T-cell (primary cell): ENCODE measurements at regions not wholly inside any gene's neighbourhood (a gene's known extent, or its start where the extent isn't known, plus 50 kb on each side); places are given as distances from the start of the nearest gene placed in this dataset.

ENCODE experiments used
- ATAC-seq, 4 experiments: fragments of 200-7000 bp in 3 of 4; fragments of 150-1000 bp in 1 of 4; cut with Tn5 transposase; replicated peaks in 1 of 4; 1 replicate in 3 of 4; 2 replicates in 1 of 4; pipeline ENCODE4 v1.10.0; 2021; ENCODE audit warnings: moderate library complexity in 3 of 4, mild to moderate bottlenecking in 2 of 4, moderate number of reproducible peaks in 1 of 4
- CTCF ChIA-PET, 2 donors: fragments of 300-600 bp; sonication (Branson Sonifier 250); formaldehyde crosslinking; loops; one replicate each; lab custom pipeline; 2022; ENCODE audit warnings: antibody characterized with exemption in 2 of 2; lab: Charles Lee
- POLR2A ChIA-PET, 2 donors: fragments of 300-600 bp; sonication (Branson Sonifier 250); formaldehyde crosslinking; loops; one replicate each; lab custom pipeline; 2022; ENCODE audit warnings: antibody characterized with exemption in 2 of 2; lab: Charles Lee
- DNase-seq, 35 experiments: peaks; one replicate each; pipeline versions ENCODE4 v3.0.0 to v3.0.0-alpha.2; 2013 to 2023
- H3K27ac ChIP-seq: one replicate; pipeline ENCODE4 v1.5.1; 2013; ENCODE audit warnings: low read length
- H3K27me3 ChIP-seq, 2 experiments: replicated peaks in 1 of 2; 1 replicate in 1 of 2; 2 replicates in 1 of 2; pipeline versions ENCODE4 v1.6.1 to v1.7.0; 2013; ENCODE audit warnings: low read length in 1 of 2, mixed read lengths in 1 of 2; ENCODE audit not compliant: control insufficient read depth in 2 of 2, insufficient read depth in 2 of 2; ENCODE audit errors: extremely low read depth in 1 of 2
- H3K36me3 ChIP-seq, 2 donors: 1 replicate in 1 of 2; 2 replicates in 1 of 2; pipeline versions ENCODE4 v1.6.1 to v1.7.0; 2013; ENCODE audit warnings: low read length in 1 of 2; ENCODE audit not compliant: control insufficient read depth in 2 of 2, insufficient read depth in 1 of 2; ENCODE audit errors: extremely low read depth in 1 of 2
- H3K4me1 ChIP-seq, 2 experiments: 1 replicate in 1 of 2; 2 replicates in 1 of 2; pipeline versions ENCODE4 v1.6.1 to v1.7.0; 2013; ENCODE audit warnings: low read length in 2 of 2, mixed read lengths in 1 of 2; ENCODE audit not compliant: insufficient read depth in 2 of 2, control insufficient read depth in 1 of 2; ENCODE audit errors: extremely low read depth in 1 of 2
- H3K4me3 ChIP-seq, 2 donors: 1 replicate in 1 of 2; 2 replicates in 1 of 2; pipeline versions ENCODE4 v1.5.1 to v1.7.0; 2013; ENCODE audit warnings: mild to moderate bottlenecking in 2 of 2, low read length in 1 of 2, moderate library complexity in 1 of 2; ENCODE audit not compliant: control insufficient read depth in 1 of 2; ENCODE audit errors: extremely low read depth in 1 of 2
- H3K9me3 ChIP-seq: 2 replicates; pipeline ENCODE4 v1.7.0; 2013
- H3K27ac Mint-ChIP-seq, 2 donors: one replicate each; pipeline ENCODE4 v1.8.0; 2020 to 2021; ENCODE audit warnings: mild to moderate bottlenecking in 2 of 2, mixed read lengths in 2 of 2
- H3K27me3 Mint-ChIP-seq, 2 donors: one replicate each; pipeline ENCODE4 v1.8.0; 2021 to 2022; ENCODE audit warnings: mixed read lengths in 2 of 2
- H3K36me3 Mint-ChIP-seq: one replicate; pipeline ENCODE4 v1.8.0; 2021; ENCODE audit warnings: mixed read lengths
- H3K4me1 Mint-ChIP-seq, 3 donors: one replicate each; pipeline ENCODE4 v1.8.0; 2020 to 2022; ENCODE audit warnings: mixed read lengths in 3 of 3, mild to moderate bottlenecking in 1 of 3
- H3K4me3 Mint-ChIP-seq, 3 donors: one replicate each; pipeline ENCODE4 v1.8.0; 2020 to 2022; ENCODE audit warnings: mild to moderate bottlenecking in 3 of 3, mixed read lengths in 3 of 3, moderate library complexity in 3 of 3
- H3K9me3 Mint-ChIP-seq, 3 donors: one replicate each; pipeline ENCODE4 v1.8.0; 2020 to 2022; ENCODE audit warnings: mixed read lengths in 3 of 3
- WGBS: methylation state at CpG from one replicate; pipeline ENCODE4 v1.1.5; 2013; ENCODE audit warnings: missing lambda C conversion rate; ENCODE audit not compliant: insufficient coverage; 5-methylcytosine and 5-hydroxymethylcytosine counted together

GRCh38 chr2:56109994-56110393, 73.8 kb upstream of the CCDC85A start:
- H3K36me3 ChIP-seq: no peaks in the 10 kb centered on the region
- H3K4me3 Mint-ChIP-seq: no peak overlapping the region
- ChIA-PET POLR2A (interaction anchor here in 1 of 2 donors (0.6 kb wide), 1 partner anchor 1392 kb away, joined by 3 read pairs; no protein-coding TSS in a partner anchor), CTCF (interaction anchor here in 1 of 2 donors (0.5 kb wide), 1 partner anchor 11 kb away, joined by 3 read pairs; no protein-coding TSS in a partner anchor)
- DNase-seq: no peak
- H3K4me1 Mint-ChIP-seq: no peaks in the 10 kb centered on the region
- H3K9me3 ChIP-seq: no peaks in the 10 kb centered on the region
- H3K36me3 Mint-ChIP-seq: no peaks in the 10 kb centered on the region
- H3K27ac ChIP-seq: no peak overlapping the region
- no peaks in the 10 kb centered on the region for H3K4me1 ChIP-seq
- H3K27me3 Mint-ChIP-seq: peaks cover 0 to 7% of the 10 kb centered on the region in 2 donors
- no peak for ATAC-seq
- H3K9me3 Mint-ChIP-seq: peaks cover 0 to 12% (median 0%) of the 10 kb centered on the region in 3 donors
- H3K27me3 ChIP-seq: no peaks in the 10 kb centered on the region
- H3K4me3 ChIP-seq: no peak overlapping the region
- no peak overlapping the region for H3K27ac Mint-ChIP-seq

GRCh38 chr2:56113382-56113975, 70.3 kb upstream of the CCDC85A start:
- no peaks in the 10 kb centered on the region for H3K4me1 Mint-ChIP-seq

GRCh38 chr2:56117764-56118163, 66.0 kb upstream of the CCDC85A start:
- WGBS: no CpG with 5 or more reads among the region's 4 CpGs
- Mint-ChIP-seq H3K27me3 (peaks cover 0 to 4% of the 10 kb centered on the region in 2 donors), H3K4me1 (no peaks in the 10 kb centered on the region)

More at GRCh38 chr2:56113382-56113975, 70.3 kb upstream of the CCDC85A start:
- ChIA-PET CTCF (no interaction called here), POLR2A (no interaction called here)
- DNase-seq (no peak), ATAC-seq (no peak)
- Histone ChIP-seq H3K9me3 (no peaks in the 10 kb centered on the region), H3K27me3 (no peaks in the 10 kb centered on the region), H3K27ac (no peak overlapping the region), H3K4me1 (no peaks in the 10 kb centered on the region), H3K4me3 (no peak overlapping the region), H3K36me3 (no peaks in the 10 kb centered on the region)
- Mint-ChIP-seq H3K9me3 (peaks cover 0 to 10% (median 0%) of the 10 kb centered on the region in 3 donors), H3K4me3 (no peak overlapping the region), H3K27ac (no peak overlapping the region), H3K36me3 (no peaks in the 10 kb centered on the region), H3K27me3 (peaks cover 0 to 7% of the 10 kb centered on the region in 2 donors)
- WGBS: 14% methylated on average over 1 of the region's 4 CpGs

GRCh38 chr2:56118474-56118873, 65.3 kb upstream of the CCDC85A start:
- peaks cover 0 to 4% (median 0%) of the 10 kb centered on the region in 3 donors for H3K9me3 Mint-ChIP-seq
- Histone ChIP-seq H3K4me1 (no peaks in the 10 kb centered on the region), H3K9me3 (no peaks in the 10 kb centered on the region), H3K4me3 (no peak overlapping the region), H3K27me3 (no peaks in the 10 kb centered on the region), H3K27ac (no peak overlapping the region), H3K36me3 (no peaks in the 10 kb centered on the region)
- DNase-seq (no peak), ATAC-seq (no peak)
- no peaks in the 10 kb centered on the region for H3K4me1 Mint-ChIP-seq
- no peak overlapping the region for H3K4me3 Mint-ChIP-seq
- H3K36me3 Mint-ChIP-seq: no peaks in the 10 kb centered on the region
- peaks cover 2 to 4% of the 10 kb centered on the region in 2 donors for H3K27me3 Mint-ChIP-seq
- 66% methylated on average over 4 of the region's 4 CpGs for WGBS
- POLR2A ChIA-PET: no interaction called here
- CTCF ChIA-PET: no interaction called here
- H3K27ac Mint-ChIP-seq: no peak overlapping the region

More at GRCh38 chr2:56117764-56118163, 66.0 kb upstream of the CCDC85A start:
- Mint-ChIP-seq H3K4me3 (no peak overlapping the region), H3K9me3 (peaks cover 0 to 4% (median 0%) of the 10 kb centered on the region in 3 donors), H3K36me3 (no peaks in the 10 kb centered on the region), H3K27ac (no peak overlapping the region)
- POLR2A ChIA-PET: no interaction called here
- Histone ChIP-seq H3K9me3 (no peaks in the 10 kb centered on the region), H3K36me3 (no peaks in the 10 kb centered on the region), H3K4me1 (no peaks in the 10 kb centered on the region), H3K4me3 (no peak overlapping the region), H3K27me3 (no peaks in the 10 kb centered on the region), H3K27ac (no peak overlapping the region)
- DNase-seq (no peak), ATAC-seq (no peak)
- CTCF ChIA-PET: no interaction called here

- H3K27me3 ChIP-seq: no peaks in the 10 kb centered on the region
- no peak for DNase-seq
- CTCF ChIA-PET: no interaction called here
- Mint-ChIP-seq H3K27ac (no peak overlapping the region), H3K27me3 (peaks cover 2 to 3% of the 10 kb centered on the region in 2 donors), H3K4me1 (no peaks in the 10 kb centered on the region), H3K9me3 (no peaks in the 10 kb centered on the region), H3K4me3 (no peak overlapping the region), H3K36me3 (no peaks in the 10 kb centered on the region)
- no peaks in the 10 kb centered on the region for H3K9me3 ChIP-seq
- H3K4me1 ChIP-seq: no peaks in the 10 kb centered on the region
- no peak overlapping the region for H3K27ac ChIP-seq
- no peak for ATAC-seq
- WGBS: 100% methylated on average over 1 of the region's 1 CpG
- no peaks in the 10 kb centered on the region for H3K36me3 ChIP-seq
- POLR2A ChIA-PET: no interaction called here
- no peak overlapping the region for H3K4me3 ChIP-seq
Measured at GRCh38 chr2:56121995-56122394, 61.8 kb upstream of the CCDC85A start.

- ChIA-PET CTCF (no interaction called here), POLR2A (no interaction called here)
- H3K9me3 Mint-ChIP-seq: no peaks in the 10 kb centered on the region
- ATAC-seq (no peak), DNase-seq (no peak)
- no peaks in the 10 kb centered on the region for H3K36me3 Mint-ChIP-seq
- Histone ChIP-seq H3K36me3 (no peaks in the 10 kb centered on the region), H3K9me3 (no peaks in the 10 kb centered on the region), H3K27me3 (no peaks in the 10 kb centered on the region), H3K27ac (no peak overlapping the region), H3K4me1 (no peaks in the 10 kb centered on the region), H3K4me3 (no peak overlapping the region)
- no peaks in the 10 kb centered on the region for H3K4me1 Mint-ChIP-seq
- no peak overlapping the region for H3K4me3 Mint-ChIP-seq
- peaks cover 2 to 3% of the 10 kb centered on the region in 2 donors for H3K27me3 Mint-ChIP-seq
- WGBS: no CpG with 5 or more reads among the region's 1 CpG
- H3K27ac Mint-ChIP-seq: no peak overlapping the region
Measured at GRCh38 chr2:56123538-56123937, 60.3 kb upstream of the CCDC85A start.
